Heart right ventricle (tissue), 16 donors: ENCODE measurements at regions not wholly inside any gene's neighbourhood (a gene's known extent, or its start where the extent isn't known, plus 50 kb on each side); places are given as distances from the start of the nearest gene placed in this dataset.

ENCODE experiments used
- ATAC-seq, 8 donors: fragments of 200-7000 bp; cut with Tn5 transposase; one replicate each; pipeline ENCODE4 v1.9.1; 2020; ENCODE audit warnings: mild to moderate bottlenecking in 8 of 8, moderate library complexity in 8 of 8, moderate number of reproducible peaks in 1 of 8
- DNase-seq, 2 donors: peaks; one replicate each; pipeline ENCODE4 v3.0.0-alpha.2; 2020
- H3K27ac ChIP-seq, 10 donors: fragments of 200-600 bp; sonication (generic) in 2 of 10; one replicate each; pipeline versions ENCODE4 v1.5.0 to v1.8.0; 2020 to 2022; ENCODE audit warnings: mild to moderate bottlenecking in 3 of 10
- H3K27me3 ChIP-seq, 7 donors: fragments of 200-600 bp; one replicate each; pipeline ENCODE4 v1.8.0; 2021 to 2022; ENCODE audit warnings: mild to moderate bottlenecking in 2 of 7
- H3K36me3 ChIP-seq, 9 donors: fragments of 200-600 bp; sonication (generic) in 1 of 9; one replicate each; pipeline versions ENCODE4 v1.5.0 to v1.8.0; 2020 to 2022; ENCODE audit warnings: mild to moderate bottlenecking in 2 of 9
- H3K4me1 ChIP-seq, 9 donors: fragments of 200-600 bp; sonication (generic) in 1 of 9; one replicate each; pipeline versions ENCODE4 v1.5.0 to v1.8.0; 2020 to 2022; ENCODE audit warnings: mild to moderate bottlenecking in 4 of 9
- H3K4me3 ChIP-seq, 10 donors: fragments of 200-600 bp; sonication (generic) in 2 of 10; one replicate each; pipeline versions ENCODE4 v1.5.0 to v1.8.0; 2020 to 2022; ENCODE audit warnings: mild to moderate bottlenecking in 7 of 10, moderate library complexity in 2 of 10
- H3K9me3 ChIP-seq, 11 donors: fragments of 200-600 bp in 10 of 11; sonication (generic) in 2 of 11; one replicate each; pipeline versions ENCODE4 v1.5.0 to v1.8.0; 2013 to 2022; ENCODE audit warnings: mild to moderate bottlenecking in 2 of 11, control low read depth in 1 of 11, moderate library complexity in 1 of 11
- CTCF ChIP-seq, 9 donors: fragments of 200-600 bp; sonication (generic) in 2 of 9; IDR thresholded peaks; one replicate each; pipeline versions ENCODE4 v1.5.0 to v1.8.0; 2021 to 2022; ENCODE audit warnings: antibody characterized with exemption in 9 of 9, mild to moderate bottlenecking in 5 of 9, moderate library complexity in 1 of 9
- WGBS, 2 donors: extraction: QIAGEN DNeasy Blood & Tissue Kit; methylation state at CpG; one replicate each; pipeline ENCODE4 v1.1.7; 2013; ENCODE audit warnings: inconsistent platforms in 1 of 2; 5-methylcytosine and 5-hydroxymethylcytosine counted together
- intact Hi-C, 10 donors: fragments of 100-400 bp; cut with DNase I; formaldehyde crosslinking; loops; one replicate each; pipeline versions ENCODE4 v1.11.1 to v1.14.2; 2022
- donor health status: Arrhythmogenic right ventricular cardiomyopathy.
- donor health status: ischemic (EF 13 %, LVEDD 7.1; RV severe dilation, severe dysfunction).
- donor health status: healthy with polysubstance abuse.
- donor health status: DM: no; HTN: yes; CAD: no.
- donor health status: DM: no; HTN: no; CAD: no.
- donor health status: ischemic (EF 25% LVEDD 6.9; RV normal size, moderate dysfunction).
- donor health status: ischemic (EF 25% LVEDD 5.7; RV mildly dilated, moderate dysfunction).
- donor health status: healthy.
- donor health status: DM: yes; HTN: yes; CAD: no.
- donor health status: Ischemic cardiomyopathy.
- donor health status: ischemic (EF 35%, LVEDD 5.7; RV mildly dilated, moderate dysfunction).
- donor health status: nonischemic (EF 11% LVEDD 7.7; RV severe dilation, severe dysfunction).
- donor health status: DM: yes; HTN: yes; CAD: no.
- donor health status: PGD.
- donor health status: ischemic (EF 29% LVEDD 5.4; RV normal size, mild dysfunction).
- donor health status: nonischemic (EF 23%, LVEDD 6.1; RV moderate dilation, normal function).

GRCh38 chr4:156505341-156505955, 466.2 kb downstream of the PDGFC start:
- Histone ChIP-seq H3K27me3 (no peaks in the 10 kb centered on the region), H3K27ac (no peak overlapping the region), H3K4me1 (no peaks in the 10 kb centered on the region), H3K9me3 (no peaks in the 10 kb centered on the region), H3K36me3 (no peaks in the 10 kb centered on the region), H3K4me3 (no peak overlapping the region)
- ATAC-seq (peak in 1 of 8 donors; percentile 11), DNase-seq (no peak)
- no peak for TF ChIP-seq CTCF (IDR thresholded peaks at IDR 0.05)
- intact Hi-C loops = no loop called here
- WGBS, 2 donors = 64 to 72% methylated on average over 12 of the region's 12 CpGs

- intact Hi-C loops = no loop called here
- Histone ChIP-seq H3K36me3 (no peaks in the 10 kb centered on the region), H3K4me3 (no peak overlapping the region), H3K4me1 (no peaks in the 10 kb centered on the region), H3K27ac (no peak overlapping the region), H3K27me3 (no peaks in the 10 kb centered on the region), H3K9me3 (no peaks in the 10 kb centered on the region)
- DNase-seq = no peak
- 84 to 87% methylated on average over 3 of the region's 3 CpGs for WGBS, 2 donors
- no peak for TF ChIP-seq CTCF (IDR thresholded peaks at IDR 0.05)
- ATAC-seq = no peak
Observed at GRCh38 chr4:156503119-156503518, 468.5 kb downstream of the PDGFC start.

- ATAC-seq = no peak
- Histone ChIP-seq H3K4me1 (no peaks in the 10 kb centered on the region), H3K4me3 (no peak overlapping the region), H3K27ac (no peak overlapping the region), H3K36me3 (no peaks in the 10 kb centered on the region), H3K9me3 (no peaks in the 10 kb centered on the region), H3K27me3 (no peaks in the 10 kb centered on the region)
- no peak for DNase-seq
- TF ChIP-seq CTCF (IDR thresholded peaks at IDR 0.05) = no peak
- intact Hi-C loops = no loop called here
Observed at GRCh38 chr4:156501962-156502361, 469.6 kb downstream of the PDGFC start.

- Histone ChIP-seq H3K27me3 (no peaks in the 10 kb centered on the region), H3K4me1 (no peaks in the 10 kb centered on the region), H3K36me3 (no peaks in the 10 kb centered on the region), H3K27ac (no peak overlapping the region), H3K9me3 (no peaks in the 10 kb centered on the region), H3K4me3 (no peak overlapping the region)
- intact Hi-C loops = no loop called here
- no peak for TF ChIP-seq CTCF (IDR thresholded peaks at IDR 0.05)
- 84 to 85% methylated on average over 2 of the region's 2 CpGs for WGBS, 2 donors
- ATAC-seq = no peak
- DNase-seq = no peak
Observed at GRCh38 chr4:156499684-156500083, 471.9 kb downstream of the PDGFC start.
